ENCODE measurements at regions not wholly inside any gene's neighbourhood (a gene's known extent, or its start where the extent isn't known, plus 50 kb on each side); places are given as distances from the start of the nearest gene placed in this dataset.

DNA sequence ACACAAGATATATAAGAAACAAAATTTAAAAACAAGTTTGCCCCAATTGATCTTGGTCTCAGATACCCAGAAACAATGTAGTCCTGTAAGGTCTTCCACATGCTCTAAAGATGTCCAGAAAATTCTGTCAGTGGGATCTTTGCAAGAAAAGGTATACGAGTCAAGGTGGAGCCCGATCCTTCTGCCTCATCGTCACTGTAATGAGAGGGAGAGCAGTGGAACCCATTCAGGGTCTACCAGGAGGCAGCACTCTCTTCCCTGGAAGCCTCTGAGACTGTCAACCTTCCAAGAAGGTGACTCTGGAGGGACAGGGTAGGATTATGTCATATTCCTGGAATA lies 112.8 kb downstream of the JCAD start:
- H3K27ac ChIP-seq, result no peak overlapping the region
- no peaks in the 10 kb centered on the region for H3K9me3 ChIP-seq (ENCODE audit: low read depth)
- H3K4me1 ChIP-seq (ENCODE audit: low read depth), result no peaks in the 10 kb centered on the region
- DNase-seq (ENCODE audit: low read depth in 1 of 2, low spot score in 1 of 2), result no peak
- H3K27me3 ChIP-seq, result no peaks in the 10 kb centered on the region
- TF ChIP-seq CTCF (IDR thresholded peaks at IDR 0.05; ENCODE audit: low read depth, low read length), result no peak
- H3K36me3 ChIP-seq, result no peaks in the 10 kb centered on the region
- no peak overlapping the region for H3K4me3 ChIP-seq

- Histone ChIP-seq H3K4me1 (ENCODE audit: low read depth) (no peaks in the 10 kb centered on the region), H3K36me3 (no peaks in the 10 kb centered on the region), H3K4me3 (no peak overlapping the region), H3K27ac (no peak overlapping the region), H3K9me3 (ENCODE audit: low read depth) (no peaks in the 10 kb centered on the region), H3K27me3 (no peaks in the 10 kb centered on the region)
- no peak for TF ChIP-seq CTCF (IDR thresholded peaks at IDR 0.05; ENCODE audit: low read depth, low read length)
- DNase-seq (ENCODE audit: low read depth in 1 of 2, low spot score in 1 of 2), result no peak
Measured at GRCh38 chr10:29941476-29941875, 117.9 kb downstream of the JCAD start.

DNA sequence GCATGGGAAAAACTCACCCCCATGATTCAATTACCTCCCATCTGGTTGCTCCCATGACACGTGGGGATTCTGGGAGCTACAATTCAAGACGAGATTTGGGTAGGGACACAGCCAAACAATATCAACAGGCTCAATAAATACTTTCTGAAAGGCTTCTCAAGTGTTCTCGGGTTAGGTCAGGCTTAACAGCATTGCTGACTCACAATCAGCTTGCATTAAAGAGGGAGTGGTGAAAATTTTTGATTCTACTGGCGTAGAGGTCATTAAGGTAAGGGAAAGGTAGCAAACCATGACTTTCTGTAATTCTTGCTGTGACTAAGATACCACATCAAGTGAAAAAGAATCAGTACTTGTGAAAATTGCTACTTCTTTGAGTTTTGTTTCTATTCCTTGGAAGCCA lies 126.4 kb downstream of the JCAD start:
- no peaks in the 10 kb centered on the region for H3K4me1 ChIP-seq (ENCODE audit: low read depth)
- no peaks in the 10 kb centered on the region for H3K36me3 ChIP-seq
- no peak for TF ChIP-seq CTCF (IDR thresholded peaks at IDR 0.05; ENCODE audit: low read depth, low read length)
- H3K27me3 ChIP-seq, result no peaks in the 10 kb centered on the region
- H3K4me3 ChIP-seq, result no peak overlapping the region
- no peak overlapping the region for H3K27ac ChIP-seq
- no peaks in the 10 kb centered on the region for H3K9me3 ChIP-seq (ENCODE audit: low read depth)
- DNase-seq (ENCODE audit: low read depth in 1 of 2, low spot score in 1 of 2), result no peak

GRCh38 chr10:29931833-29932232 lies 127.6 kb downstream of the JCAD start:
- DNase-seq (ENCODE audit: low read depth in 1 of 2, low spot score in 1 of 2), result no peak
- Histone ChIP-seq H3K4me3 (no peak overlapping the region), H3K9me3 (ENCODE audit: low read depth) (no peaks in the 10 kb centered on the region), H3K27me3 (no peaks in the 10 kb centered on the region), H3K4me1 (ENCODE audit: low read depth) (no peaks in the 10 kb centered on the region), H3K27ac (no peak overlapping the region), H3K36me3 (no peaks in the 10 kb centered on the region)
- TF ChIP-seq CTCF (IDR thresholded peaks at IDR 0.05; ENCODE audit: low read depth, low read length), result no peak

DNA sequence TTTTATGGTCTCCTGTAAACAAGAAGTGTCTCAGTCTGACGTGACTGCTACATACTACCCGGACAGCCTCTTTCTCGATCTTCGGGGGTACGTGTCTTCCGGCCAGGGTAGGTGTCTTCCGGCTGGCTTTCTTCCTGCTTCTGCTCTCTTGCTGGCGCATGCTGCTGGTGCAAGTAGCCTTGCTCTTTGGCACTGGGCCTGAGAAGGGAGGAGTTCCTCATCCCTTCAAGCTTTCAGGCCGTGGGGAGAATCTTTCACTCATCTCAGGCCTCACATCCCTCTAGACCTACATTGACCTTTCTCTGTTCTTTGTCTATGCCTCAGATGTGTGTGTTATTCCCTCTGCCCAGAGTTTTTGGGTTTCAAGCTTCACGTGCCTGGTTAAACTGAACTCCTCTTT lies 130.4 kb downstream of the JCAD start:
- H3K27me3 ChIP-seq, result no peaks in the 10 kb centered on the region
- H3K27ac ChIP-seq, result no peak overlapping the region
- no peak for TF ChIP-seq CTCF (IDR thresholded peaks at IDR 0.05; ENCODE audit: low read depth, low read length)

GRCh38 chr10:29926693-29927048 lies 132.7 kb downstream of the JCAD start:
- H3K27me3 ChIP-seq, result no peaks in the 10 kb centered on the region
- no peak overlapping the region for H3K27ac ChIP-seq
- DNase-seq (ENCODE audit: low read depth in 1 of 2, low spot score in 1 of 2), result peak in 1 of 2 donors; percentile 81
- H3K4me1 ChIP-seq (ENCODE audit: low read depth), result no peaks in the 10 kb centered on the region
- no peaks in the 10 kb centered on the region for H3K36me3 ChIP-seq
- H3K4me3 ChIP-seq, result no peak overlapping the region
- H3K9me3 ChIP-seq (ENCODE audit: low read depth), result no peaks in the 10 kb centered on the region
- TF ChIP-seq CTCF (IDR thresholded peaks at IDR 0.05; ENCODE audit: low read depth, low read length), result peak; percentile 85

More for the DNA sequence above, 130.4 kb downstream of the JCAD start:
- H3K36me3 ChIP-seq, result no peaks in the 10 kb centered on the region
- H3K4me1 ChIP-seq (ENCODE audit: low read depth), result no peaks in the 10 kb centered on the region
- no peaks in the 10 kb centered on the region for H3K9me3 ChIP-seq (ENCODE audit: low read depth)
- no peak overlapping the region for H3K4me3 ChIP-seq
- DNase-seq (ENCODE audit: low read depth in 1 of 2, low spot score in 1 of 2), result no peak

Data from cardiac muscle cell (in vitro differentiated cells and primary cell).